HL-60/S4 treated with retinoic acid at 250 ng/mL for 4 days and 3 days (cell line): ENCODE measurements at regions not wholly inside any gene's neighbourhood (a gene's known extent, or its start where the extent isn't known, plus 50 kb on each side); places are given as distances from the start of the nearest gene placed in this dataset.
"Not testable (repeated sequence)": the region's sequence is repeated elsewhere in the genome, so short reads cannot be mapped to it uniquely, and the experiment has no call there.

Experiments
- in situ Hi-C: fragments of 300-500 bp; cut with MboI; formaldehyde crosslinking; loops from 2 replicates; pipeline ENCODE4 v1.7.0; 2022; ENCODE audit warnings: low sequenced_read_pairs

GRCh38 chr11:81634483-81634882, 1099.2 kb downstream of the FAM181B start:
- in situ Hi-C loops: loop anchor here (25.0 kb wide), 1 partner anchor 603 kb away; no protein-coding TSS in a partner anchor

- in situ Hi-C loops: no loop called here
These were observed 1131.2 kb downstream of the FAM181B start for GRCh38 chr11:81602508-81602907.

- in situ Hi-C loops: no loop called here
These were observed 1137.0 kb downstream of the FAM181B start for GRCh38 chr11:81596704-81597103.

- in situ Hi-C loops: no loop called here
These were observed 1148.2 kb downstream of the FAM181B start for GRCh38 chr11:81585390-81585933.

- in situ Hi-C loops: no loop called here
These were observed 1154.3 kb downstream of the FAM181B start for GRCh38 chr11:81579339-81579738.

- in situ Hi-C loops: no loop called here
These were observed 1155.1 kb downstream of the FAM181B start for GRCh38 chr11:81578571-81578970.

GRCh38 chr11:81574301-81574700, 1159.4 kb downstream of the FAM181B start:
- in situ Hi-C loops: no loop called here

GRCh38 chr11:81573367-81573766, 1160.3 kb downstream of the FAM181B start:
- in situ Hi-C loops: no loop called here

- in situ Hi-C loops: no loop called here
These were observed 1163.0 kb downstream of the FAM181B start for GRCh38 chr11:81570669-81571068.

GRCh38 chr11:81569999-81570398, 1163.7 kb downstream of the FAM181B start:
- in situ Hi-C loops: no loop called here

- in situ Hi-C loops: no loop called here
These were observed 1164.7 kb downstream of the FAM181B start for GRCh38 chr11:81568918-81569317.

- in situ Hi-C loops: no loop called here
These were observed 1185.5 kb downstream of the FAM181B start for GRCh38 chr11:81548123-81548522.

GRCh38 chr11:81539806-81540205, 1193.9 kb downstream of the FAM181B start:
- in situ Hi-C loops: not testable (repeated sequence)

- in situ Hi-C loops: no loop called here
These were observed 1218.1 kb downstream of the FAM181B start for GRCh38 chr11:81515566-81515965.

- in situ Hi-C loops: no loop called here
These were observed 1236.4 kb downstream of the FAM181B start for GRCh38 chr11:81497202-81497804.

- in situ Hi-C loops: no loop called here
These were observed 1237.1 kb downstream of the FAM181B start for GRCh38 chr11:81496601-81497000.

- in situ Hi-C loops: no loop called here
These were observed 1237.9 kb downstream of the FAM181B start for GRCh38 chr11:81495699-81496292.

GRCh38 chr11:81494431-81494830, 1239.2 kb downstream of the FAM181B start:
- in situ Hi-C loops: no loop called here

GRCh38 chr11:81492923-81493445, 1240.7 kb downstream of the FAM181B start:
- in situ Hi-C loops: no loop called here

- in situ Hi-C loops: no loop called here
These were observed 1246.6 kb downstream of the FAM181B start for GRCh38 chr11:81487109-81487508.

GRCh38 chr11:81484196-81484595, 1249.5 kb downstream of the FAM181B start:
- in situ Hi-C loops: no loop called here

GRCh38 chr11:81477277-81477676, 1256.4 kb downstream of the FAM181B start:
- in situ Hi-C loops: no loop called here
